ENCODE measurements at regions not wholly inside any gene's neighbourhood (a gene's known extent, or its start where the extent isn't known, plus 50 kb on each side); places are given as distances from the start of the nearest gene placed in this dataset.

DNA sequence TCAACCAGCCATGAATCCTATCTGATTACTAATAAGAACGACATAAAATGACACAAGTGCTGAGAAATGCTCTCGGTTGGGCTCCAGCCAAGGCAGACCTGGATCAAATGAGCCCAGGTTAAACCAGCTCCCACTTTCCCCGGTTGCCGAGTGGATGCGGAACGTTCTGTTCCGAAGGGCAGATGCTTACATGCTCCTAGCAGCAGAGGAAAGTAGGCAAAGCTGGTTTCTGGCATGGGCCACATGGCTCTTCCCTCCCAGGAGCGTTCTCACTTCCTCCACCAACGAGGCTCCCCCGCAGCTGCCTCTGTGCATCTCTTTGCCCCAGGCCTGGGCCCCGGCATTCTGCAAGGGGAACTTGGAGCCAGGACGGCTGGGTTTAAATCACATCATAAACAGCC is 61.8 kb upstream of the SDK1 start:
- no peak overlapping the region for H2BK5ac ChIP-seq (ENCODE audit: low read length)
- H3K23ac ChIP-seq (ENCODE audit: low read length), result no peak overlapping the region
- H3K56ac ChIP-seq (ENCODE audit: low read length), result no peak overlapping the region
- H2BK120ac ChIP-seq (ENCODE audit: low read depth, low read length), result no peak overlapping the region
- no peak overlapping the region for H3K4ac ChIP-seq (ENCODE audit: low read depth, low read length)
- H3K18ac ChIP-seq (ENCODE audit: low read length), result no peak overlapping the region
- no peak for DNase-seq
- no peaks in the 10 kb centered on the region for H3K27me3 ChIP-seq (ENCODE audit: insufficient read depth, low read length, poor library complexity)
- no peak overlapping the region for H3K27ac ChIP-seq (ENCODE audit: low read depth, low read length)
- no peak overlapping the region for H3K4me2 ChIP-seq (ENCODE audit: low read length)
- H2AK5ac ChIP-seq (ENCODE audit: low read length), result no peak overlapping the region
- no peak overlapping the region for H2BK15ac ChIP-seq (replicated peaks; ENCODE audit: low read depth)
- no peaks in the 10 kb centered on the region for H3K79me1 ChIP-seq (ENCODE audit: low read length)
- H3K4me3 ChIP-seq (ENCODE audit: low read length), result no peak overlapping the region
- H3K79me2 ChIP-seq (ENCODE audit: control insufficient read depth, insufficient read depth, low read length), result no peaks in the 10 kb centered on the region
- no peak overlapping the region for H4K8ac ChIP-seq (ENCODE audit: low read depth, low read length)
- H3K9ac ChIP-seq (ENCODE audit: low read length), result no peak overlapping the region
- no peak overlapping the region for H4K5ac ChIP-seq (ENCODE audit: low read length)
- no CpG with 5 or more reads among the region's 12 CpGs for WGBS (ENCODE audit: extremely low coverage, insufficient coverage, low lambda C conversion rate)
- H3K36me3 ChIP-seq (ENCODE audit: control insufficient read depth, insufficient read depth, low read length), result no peaks in the 10 kb centered on the region
- no peaks in the 10 kb centered on the region for H3K4me1 ChIP-seq (ENCODE audit: control insufficient read depth, low read depth, low read length)

DNA sequence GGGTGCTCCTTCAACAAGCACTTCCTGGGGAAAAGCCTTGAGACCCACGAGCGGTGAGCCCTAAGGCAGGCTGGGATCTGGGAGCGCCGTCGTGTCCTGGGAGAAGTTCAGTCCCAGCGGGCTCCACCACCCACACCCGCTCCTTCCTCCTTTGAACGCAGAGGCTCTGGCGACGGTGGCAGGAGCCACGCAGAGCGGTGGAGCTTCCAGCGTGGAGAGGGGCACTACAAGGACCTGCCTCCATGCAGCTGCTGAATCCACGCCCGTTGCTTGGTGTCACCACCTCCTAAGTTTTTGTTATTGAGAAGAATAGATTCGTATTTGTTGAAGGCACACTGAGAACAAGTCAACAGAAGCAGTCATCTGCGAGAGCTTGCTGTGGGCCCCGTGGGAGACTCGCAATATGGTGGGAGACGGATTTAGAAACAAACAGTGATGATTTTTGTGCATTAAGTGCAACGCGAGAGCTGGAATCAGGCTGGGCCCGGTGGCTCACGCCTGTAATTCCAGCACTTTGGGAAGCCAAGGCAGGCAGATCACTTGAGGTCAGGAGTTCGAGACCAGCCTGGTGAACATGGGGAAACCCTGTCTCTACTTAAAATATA is 60.1 kb upstream of the SDK1 start:
- Histone ChIP-seq H3K36me3 (ENCODE audit: control insufficient read depth, insufficient read depth, low read length) (no peaks in the 10 kb centered on the region), H2BK120ac (ENCODE audit: low read depth, low read length) (no peak overlapping the region), H2BK5ac (ENCODE audit: low read length) (no peak overlapping the region), H4K8ac (ENCODE audit: low read depth, low read length) (no peak overlapping the region), H3K4me2 (ENCODE audit: low read length) (no peak overlapping the region), H3K56ac (ENCODE audit: low read length) (no peak overlapping the region), H3K4ac (ENCODE audit: low read depth, low read length) (no peak overlapping the region), H3K18ac (ENCODE audit: low read length) (no peak overlapping the region), H3K79me1 (ENCODE audit: low read length) (no peaks in the 10 kb centered on the region), H3K27me3 (ENCODE audit: insufficient read depth, low read length, poor library complexity) (no peaks in the 10 kb centered on the region), H3K23ac (ENCODE audit: low read length) (no peak overlapping the region), H3K4me3 (ENCODE audit: low read length) (no peak overlapping the region), H3K27ac (ENCODE audit: low read depth, low read length) (no peak overlapping the region), H2AK5ac (ENCODE audit: low read length) (no peak overlapping the region), H3K9ac (ENCODE audit: low read length) (no peak overlapping the region), H3K79me2 (ENCODE audit: control insufficient read depth, insufficient read depth, low read length) (no peaks in the 10 kb centered on the region), H2BK15ac (replicated peaks; ENCODE audit: low read depth) (no peak overlapping the region), H4K5ac (ENCODE audit: low read length) (no peak overlapping the region), H3K4me1 (ENCODE audit: control insufficient read depth, low read depth, low read length) (no peaks in the 10 kb centered on the region)
- no CpG with 5 or more reads among the region's 25 CpGs for WGBS (ENCODE audit: extremely low coverage, insufficient coverage, low lambda C conversion rate)
- DNase-seq, result no peak

DNA sequence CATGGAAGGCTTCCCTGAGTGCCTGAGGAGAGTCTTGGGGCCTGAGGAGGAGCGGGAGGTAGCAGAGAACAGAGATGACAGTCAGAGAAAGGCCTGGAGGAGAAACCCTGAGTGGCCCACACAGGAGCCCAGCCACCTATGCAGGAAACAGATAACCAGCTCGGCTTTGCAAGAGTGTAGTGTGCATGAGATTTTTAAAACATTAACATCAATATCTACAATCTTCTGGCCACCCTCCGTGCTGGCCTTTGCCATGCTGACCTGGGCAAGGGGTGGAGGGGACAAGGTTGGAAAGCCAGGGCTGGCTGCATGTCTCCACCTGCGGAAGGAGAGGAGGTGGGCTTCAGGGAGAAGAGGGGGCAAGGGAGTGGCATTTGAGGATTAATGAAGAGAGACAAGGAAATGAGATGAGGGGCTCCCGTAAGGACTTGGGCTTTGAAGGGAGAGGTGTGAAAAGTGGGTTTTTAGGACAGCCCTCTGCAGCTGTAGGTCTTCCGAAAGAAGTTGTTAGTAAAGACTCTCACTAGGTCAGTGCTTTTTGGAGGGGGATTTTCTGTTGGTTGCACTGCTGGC is 59.3 kb upstream of the SDK1 start:
- Histone ChIP-seq H3K36me3 (ENCODE audit: control insufficient read depth, insufficient read depth, low read length) (no peaks in the 10 kb centered on the region), H3K4me3 (ENCODE audit: low read length) (no peak overlapping the region), H3K9ac (ENCODE audit: low read length) (no peak overlapping the region), H3K23ac (ENCODE audit: low read length) (no peak overlapping the region), H3K27me3 (ENCODE audit: insufficient read depth, low read length, poor library complexity) (no peaks in the 10 kb centered on the region), H3K4me1 (ENCODE audit: control insufficient read depth, low read depth, low read length) (no peaks in the 10 kb centered on the region), H3K27ac (ENCODE audit: low read depth, low read length) (no peak overlapping the region), H3K79me1 (ENCODE audit: low read length) (no peaks in the 10 kb centered on the region), H3K18ac (ENCODE audit: low read length) (no peak overlapping the region), H2BK120ac (ENCODE audit: low read depth, low read length) (no peak overlapping the region), H3K4ac (ENCODE audit: low read depth, low read length) (no peak overlapping the region), H4K5ac (ENCODE audit: low read length) (no peak overlapping the region), H3K4me2 (ENCODE audit: low read length) (no peak overlapping the region), H2BK15ac (replicated peaks; ENCODE audit: low read depth) (no peak overlapping the region), H3K56ac (ENCODE audit: low read length) (no peak overlapping the region), H2BK5ac (ENCODE audit: low read length) (no peak overlapping the region), H4K8ac (ENCODE audit: low read depth, low read length) (no peak overlapping the region), H3K79me2 (ENCODE audit: control insufficient read depth, insufficient read depth, low read length) (no peaks in the 10 kb centered on the region), H2AK5ac (ENCODE audit: low read length) (no peak overlapping the region)
- no CpG with 5 or more reads among the region's 6 CpGs for WGBS (ENCODE audit: extremely low coverage, insufficient coverage, low lambda C conversion rate)
- DNase-seq, result no peak

DNA sequence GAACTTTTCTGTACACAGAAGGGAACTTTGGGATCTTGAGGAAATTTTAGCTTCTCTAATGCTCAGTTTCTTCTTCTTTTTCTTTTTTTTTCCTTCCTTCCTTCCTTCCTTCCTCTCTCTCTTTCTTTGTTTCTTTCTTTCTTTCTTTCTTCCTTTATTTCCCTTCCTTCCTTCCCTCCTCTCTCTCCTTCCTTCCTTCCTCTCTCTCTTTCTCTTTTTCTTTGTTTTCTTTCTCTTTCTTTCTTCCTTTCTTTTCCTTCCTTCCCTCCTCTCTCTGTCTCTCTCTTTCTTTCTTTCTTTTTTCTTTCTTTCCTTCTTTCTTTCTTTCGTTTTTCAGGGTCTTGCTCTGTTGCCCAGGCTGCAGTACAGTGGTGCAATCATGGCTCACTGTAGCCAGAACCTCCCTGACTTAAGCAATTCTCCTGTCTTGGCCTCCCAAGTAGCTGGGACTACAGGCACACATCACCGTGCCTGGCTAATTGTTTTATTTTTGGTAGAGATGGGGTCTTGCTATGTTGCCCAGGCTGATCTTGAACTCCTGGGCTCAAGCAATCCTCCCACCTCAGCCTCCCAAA is 58.6 kb upstream of the SDK1 start:
- no peak overlapping the region for H2BK15ac ChIP-seq (replicated peaks; ENCODE audit: low read depth)
- no peak overlapping the region for H3K23ac ChIP-seq (ENCODE audit: low read length)
- H4K5ac ChIP-seq (ENCODE audit: low read length), result no peak overlapping the region
- H3K79me2 ChIP-seq (ENCODE audit: control insufficient read depth, insufficient read depth, low read length), result no peaks in the 10 kb centered on the region
- no peak overlapping the region for H2BK120ac ChIP-seq (ENCODE audit: low read depth, low read length)
- no peak overlapping the region for H2BK5ac ChIP-seq (ENCODE audit: low read length)
- H3K36me3 ChIP-seq (ENCODE audit: control insufficient read depth, insufficient read depth, low read length), result no peaks in the 10 kb centered on the region
- H3K4ac ChIP-seq (ENCODE audit: low read depth, low read length), result no peak overlapping the region
- no peaks in the 10 kb centered on the region for H3K27me3 ChIP-seq (ENCODE audit: insufficient read depth, low read length, poor library complexity)
- no peak for DNase-seq
- H4K8ac ChIP-seq (ENCODE audit: low read depth, low read length), result no peak overlapping the region
- H3K4me1 ChIP-seq (ENCODE audit: control insufficient read depth, low read depth, low read length), result no peaks in the 10 kb centered on the region
- H3K4me3 ChIP-seq (ENCODE audit: low read length), result no peak overlapping the region
- H3K4me2 ChIP-seq (ENCODE audit: low read length), result no peak overlapping the region
- H3K79me1 ChIP-seq (ENCODE audit: low read length), result no peaks in the 10 kb centered on the region
- no peak overlapping the region for H2AK5ac ChIP-seq (ENCODE audit: low read length)
- no peak overlapping the region for H3K27ac ChIP-seq (ENCODE audit: low read depth, low read length)
- H3K9ac ChIP-seq (ENCODE audit: low read length), result no peak overlapping the region
- WGBS (ENCODE audit: extremely low coverage, insufficient coverage, low lambda C conversion rate), result no CpG with 5 or more reads among the region's 2 CpGs
- no peak overlapping the region for H3K56ac ChIP-seq (ENCODE audit: low read length)
- H3K18ac ChIP-seq (ENCODE audit: low read length), result no peak overlapping the region

DNA sequence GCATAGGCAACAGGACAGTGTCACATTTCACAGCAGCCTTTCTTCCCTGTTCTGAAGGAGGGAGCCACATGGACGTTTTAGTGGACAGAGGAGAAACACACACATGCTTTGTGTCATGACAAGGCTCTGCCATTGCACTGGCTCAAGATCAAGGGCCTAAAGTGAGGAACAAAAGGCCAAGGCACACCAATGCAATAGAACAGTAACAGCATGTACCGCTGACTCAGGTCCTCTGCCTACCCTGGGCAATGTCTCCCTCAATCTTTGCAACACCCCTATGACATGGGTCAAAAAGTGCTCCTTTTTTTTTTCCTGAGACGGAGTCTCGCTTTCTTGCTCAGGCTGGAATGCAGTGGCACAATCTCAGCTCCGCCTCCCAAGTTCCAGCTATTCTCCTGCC is 57.8 kb upstream of the SDK1 start:
- no CpG with 5 or more reads among the region's 5 CpGs for WGBS (ENCODE audit: extremely low coverage, insufficient coverage, low lambda C conversion rate)

DNA sequence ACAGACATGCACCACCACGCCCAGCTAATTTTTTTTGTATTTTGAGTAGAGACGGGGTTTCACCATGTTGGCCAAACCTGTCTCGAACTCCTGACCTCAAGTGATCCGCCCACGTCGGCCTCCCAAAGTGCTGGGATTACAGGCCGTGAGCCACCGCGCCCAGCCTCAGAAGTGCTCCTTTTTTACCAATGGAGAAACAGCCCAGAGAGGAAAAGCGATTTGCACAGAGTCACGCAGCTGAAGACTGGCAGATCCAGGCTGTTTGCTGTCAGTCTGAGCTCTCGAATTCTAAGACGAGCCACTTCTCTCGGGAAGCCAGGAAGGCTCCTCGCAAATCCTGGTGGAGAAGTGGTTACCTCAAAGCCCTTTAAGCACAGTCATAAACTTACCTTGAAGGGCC is 57.4 kb upstream of the SDK1 start:
- Histone ChIP-seq H3K27me3 (ENCODE audit: insufficient read depth, low read length, poor library complexity) (no peaks in the 10 kb centered on the region), H4K5ac (ENCODE audit: low read length) (no peak overlapping the region), H3K79me2 (ENCODE audit: control insufficient read depth, insufficient read depth, low read length) (no peaks in the 10 kb centered on the region), H3K56ac (ENCODE audit: low read length) (no peak overlapping the region), H3K36me3 (ENCODE audit: control insufficient read depth, insufficient read depth, low read length) (no peaks in the 10 kb centered on the region), H3K4me1 (ENCODE audit: control insufficient read depth, low read depth, low read length) (no peaks in the 10 kb centered on the region), H3K4me2 (ENCODE audit: low read length) (no peak overlapping the region), H2BK5ac (ENCODE audit: low read length) (no peak overlapping the region), H2BK15ac (replicated peaks; ENCODE audit: low read depth) (no peak overlapping the region), H3K23ac (ENCODE audit: low read length) (no peak overlapping the region), H3K79me1 (ENCODE audit: low read length) (no peaks in the 10 kb centered on the region), H3K27ac (ENCODE audit: low read depth, low read length) (no peak overlapping the region), H4K8ac (ENCODE audit: low read depth, low read length) (no peak overlapping the region), H3K4me3 (ENCODE audit: low read length) (no peak overlapping the region), H3K9ac (ENCODE audit: low read length) (no peak overlapping the region), H2BK120ac (ENCODE audit: low read depth, low read length) (no peak overlapping the region), H2AK5ac (ENCODE audit: low read length) (no peak overlapping the region), H3K18ac (ENCODE audit: low read length) (no peak overlapping the region), H3K4ac (ENCODE audit: low read depth, low read length) (no peak overlapping the region)
- WGBS (ENCODE audit: extremely low coverage, insufficient coverage, low lambda C conversion rate), result no CpG with 5 or more reads among the region's 15 CpGs
- no peak for DNase-seq

More for the DNA sequence above, 57.8 kb upstream of the SDK1 start:
- Histone ChIP-seq H4K8ac (ENCODE audit: low read depth, low read length) (no peak overlapping the region), H3K4me2 (ENCODE audit: low read length) (no peak overlapping the region), H3K9ac (ENCODE audit: low read length) (no peak overlapping the region), H3K56ac (ENCODE audit: low read length) (no peak overlapping the region), H3K23ac (ENCODE audit: low read length) (no peak overlapping the region), H3K36me3 (ENCODE audit: control insufficient read depth, insufficient read depth, low read length) (no peaks in the 10 kb centered on the region), H3K27ac (ENCODE audit: low read depth, low read length) (no peak overlapping the region), H2BK5ac (ENCODE audit: low read length) (no peak overlapping the region), H3K79me1 (ENCODE audit: low read length) (no peaks in the 10 kb centered on the region), H3K18ac (ENCODE audit: low read length) (no peak overlapping the region), H3K4me1 (ENCODE audit: control insufficient read depth, low read depth, low read length) (no peaks in the 10 kb centered on the region), H2AK5ac (ENCODE audit: low read length) (no peak overlapping the region), H3K79me2 (ENCODE audit: control insufficient read depth, insufficient read depth, low read length) (no peaks in the 10 kb centered on the region), H2BK120ac (ENCODE audit: low read depth, low read length) (no peak overlapping the region), H3K4me3 (ENCODE audit: low read length) (no peak overlapping the region), H3K27me3 (ENCODE audit: insufficient read depth, low read length, poor library complexity) (no peaks in the 10 kb centered on the region), H3K4ac (ENCODE audit: low read depth, low read length) (no peak overlapping the region), H4K5ac (ENCODE audit: low read length) (no peak overlapping the region), H2BK15ac (replicated peaks; ENCODE audit: low read depth) (no peak overlapping the region)
- DNase-seq, result no peak
